Neural cell (in vitro differentiated cells): ENCODE measurements at regions not wholly inside any gene's neighbourhood (a gene's known extent, or its start where the extent isn't known, plus 50 kb on each side); places are given as distances from the start of the nearest gene placed in this dataset.

Source experiments
- EP300 ChIP-seq: fragments of 450-650 bp; conservative IDR thresholded peaks from 2 replicates; pipeline ENCODE4 v1.6.1; 2014; ENCODE audit warnings: antibody characterized with exemption, mild to moderate bottlenecking, moderate library complexity; ENCODE audit not compliant: poor library complexity, severe bottlenecking
- SMC3 ChIP-seq: fragments of 450-650 bp; conservative IDR thresholded peaks from 2 replicates; pipeline ENCODE4 v1.6.1; 2014; ENCODE audit warnings: antibody characterized with exemption, mild to moderate bottlenecking, moderate library complexity; ENCODE audit not compliant: poor library complexity
- TAF1 ChIP-seq: IDR thresholded peaks from 2 replicates; pipeline ENCODE4 v1.6.1; 2012; ENCODE audit warnings: low read depth

GRCh38 chr5:27773166-27773565 is 734.8 kb upstream of the CDH9 start:
- TF ChIP-seq TAF1 (no peak), SMC3 (no peak), EP300 (no peak)
